HG03095 (cell line): ENCODE measurements at regions not wholly inside any gene's neighbourhood (a gene's known extent, or its start where the extent isn't known, plus 50 kb on each side); places are given as distances from the start of the nearest gene placed in this dataset.
"Not testable (repeated sequence)": the region's sequence is repeated elsewhere in the genome, so short reads cannot be mapped to it uniquely, and the experiment has no call there.

Experiments used
- ATAC-seq: cut with Tn5 transposase; IDR thresholded peaks from one replicate; pipeline ENCODE4 v1.9.1; 2021; ENCODE audit warnings: moderate library complexity; ENCODE audit not compliant: unreplicated experiment

DNA sequence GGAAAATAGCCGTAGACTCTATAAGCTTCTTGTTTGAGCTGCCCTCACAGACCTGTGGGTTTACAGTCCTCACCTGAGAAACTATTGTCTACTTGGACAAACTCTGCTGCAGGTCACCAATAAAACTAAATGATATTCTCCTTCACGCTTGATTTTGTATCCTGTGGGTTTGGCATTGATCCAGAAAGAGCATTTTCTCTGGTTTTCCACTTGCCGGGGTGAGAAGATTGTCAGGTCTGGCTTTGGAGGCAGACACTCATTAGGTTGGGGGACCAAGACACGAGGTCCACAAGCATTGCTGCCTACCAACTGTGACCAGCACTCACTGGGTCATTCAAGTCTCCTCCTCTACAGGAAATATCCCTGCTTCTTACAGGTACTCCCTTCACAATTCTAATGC, 68.5 kb downstream of the CDC14C start:
- no peak for ATAC-seq

DNA sequence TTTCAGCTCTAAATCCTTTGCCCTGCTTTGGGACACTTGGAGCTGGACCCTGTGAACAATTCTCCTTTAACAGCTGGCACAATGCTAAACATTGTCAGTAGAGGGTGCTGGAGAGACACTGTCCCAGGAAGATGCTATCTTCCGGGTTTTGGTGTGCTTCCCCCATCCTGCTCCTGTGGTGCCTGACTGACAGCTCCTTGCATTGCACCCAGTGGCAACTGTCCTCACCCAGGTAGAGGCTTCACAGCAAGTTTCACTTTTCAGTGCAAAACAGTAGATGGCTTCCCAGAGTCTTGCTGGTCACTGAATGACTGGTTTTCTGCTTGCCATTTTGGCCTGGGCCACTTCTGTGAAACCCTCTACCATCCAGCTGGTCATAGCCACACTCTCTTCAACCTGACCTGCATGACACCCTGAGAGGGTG, 77.3 kb downstream of the CDC14C start:
- ATAC-seq: peak; percentile 99

DNA sequence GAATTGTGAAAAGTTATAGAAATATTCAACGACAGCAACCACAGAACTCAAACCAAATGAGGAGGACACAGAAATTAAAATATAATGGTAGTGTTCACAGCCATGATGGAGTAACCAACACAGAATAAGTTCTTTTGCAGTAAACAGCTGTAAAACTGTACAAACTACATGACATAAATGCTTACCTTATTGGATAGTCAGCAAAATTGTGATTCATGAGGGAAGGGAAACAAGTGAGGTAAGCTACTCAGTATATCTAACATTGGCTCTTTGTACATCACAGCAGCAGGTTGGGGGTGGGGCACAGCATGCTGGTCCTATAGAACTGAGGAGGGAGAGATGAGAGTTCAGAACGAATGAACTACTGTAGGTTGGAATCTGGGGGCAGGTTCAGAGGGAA, 86.4 kb downstream of the CDC14C start:
- no peak for ATAC-seq

DNA sequence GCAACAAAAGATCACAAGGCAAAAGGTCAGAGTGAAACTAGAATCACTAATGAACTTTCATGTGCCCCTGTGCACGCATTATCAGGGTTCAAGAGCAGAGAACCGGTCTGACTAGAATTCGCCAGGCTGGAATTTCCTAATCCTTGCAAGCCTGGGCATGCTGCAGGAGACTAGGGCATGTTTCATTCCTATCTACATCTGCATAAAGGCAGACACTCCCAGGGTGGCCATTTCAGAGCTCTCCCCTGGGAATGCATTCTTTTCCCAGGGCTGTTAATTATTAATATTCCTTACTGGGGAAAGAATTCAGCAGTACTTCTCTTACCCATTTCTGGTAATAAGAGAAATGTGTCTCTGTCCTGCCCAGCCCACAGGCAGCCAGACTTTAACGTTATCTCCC, 90.5 kb downstream of the CDC14C start:
- ATAC-seq: no peak

DNA sequence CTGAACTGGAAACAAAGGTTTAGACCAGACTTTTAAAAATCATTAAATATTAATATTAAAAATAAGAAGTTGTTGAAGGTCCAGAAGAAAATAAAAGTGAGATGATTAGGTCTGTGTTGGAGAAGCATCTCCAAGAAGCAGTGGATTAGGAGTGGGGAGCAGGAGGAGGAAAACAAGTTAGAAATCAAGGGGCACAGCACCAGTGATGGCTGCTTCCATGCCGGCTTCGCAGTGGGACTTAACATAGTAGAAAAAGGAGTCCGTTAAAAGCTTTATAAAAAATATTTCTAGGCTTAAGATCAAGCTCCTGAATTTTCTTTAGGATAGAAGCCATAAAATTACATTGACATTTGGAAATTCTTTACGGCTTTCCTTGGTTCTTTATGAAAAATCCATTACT, 95.8 kb downstream of the CDC14C start:
- ATAC-seq: no peak

DNA sequence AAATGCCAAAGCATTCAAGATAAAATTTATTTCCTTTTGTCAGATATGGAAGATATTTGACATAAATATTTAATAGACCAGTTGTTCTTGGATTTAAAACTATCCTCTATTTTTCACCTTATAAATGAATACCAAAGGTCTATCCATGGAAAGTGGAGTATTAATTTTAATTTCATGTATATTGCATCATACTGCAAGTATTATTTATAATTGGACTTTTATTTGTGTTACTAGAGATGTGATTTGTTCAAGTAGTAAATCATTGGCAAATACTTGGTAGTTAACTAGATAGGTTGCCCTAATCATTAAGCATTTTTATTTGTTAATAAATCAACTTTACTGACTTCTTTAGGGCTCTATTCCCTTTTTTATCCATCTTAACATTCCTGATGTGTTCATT, 98.1 kb downstream of the CDC14C start:
- no peak for ATAC-seq

DNA sequence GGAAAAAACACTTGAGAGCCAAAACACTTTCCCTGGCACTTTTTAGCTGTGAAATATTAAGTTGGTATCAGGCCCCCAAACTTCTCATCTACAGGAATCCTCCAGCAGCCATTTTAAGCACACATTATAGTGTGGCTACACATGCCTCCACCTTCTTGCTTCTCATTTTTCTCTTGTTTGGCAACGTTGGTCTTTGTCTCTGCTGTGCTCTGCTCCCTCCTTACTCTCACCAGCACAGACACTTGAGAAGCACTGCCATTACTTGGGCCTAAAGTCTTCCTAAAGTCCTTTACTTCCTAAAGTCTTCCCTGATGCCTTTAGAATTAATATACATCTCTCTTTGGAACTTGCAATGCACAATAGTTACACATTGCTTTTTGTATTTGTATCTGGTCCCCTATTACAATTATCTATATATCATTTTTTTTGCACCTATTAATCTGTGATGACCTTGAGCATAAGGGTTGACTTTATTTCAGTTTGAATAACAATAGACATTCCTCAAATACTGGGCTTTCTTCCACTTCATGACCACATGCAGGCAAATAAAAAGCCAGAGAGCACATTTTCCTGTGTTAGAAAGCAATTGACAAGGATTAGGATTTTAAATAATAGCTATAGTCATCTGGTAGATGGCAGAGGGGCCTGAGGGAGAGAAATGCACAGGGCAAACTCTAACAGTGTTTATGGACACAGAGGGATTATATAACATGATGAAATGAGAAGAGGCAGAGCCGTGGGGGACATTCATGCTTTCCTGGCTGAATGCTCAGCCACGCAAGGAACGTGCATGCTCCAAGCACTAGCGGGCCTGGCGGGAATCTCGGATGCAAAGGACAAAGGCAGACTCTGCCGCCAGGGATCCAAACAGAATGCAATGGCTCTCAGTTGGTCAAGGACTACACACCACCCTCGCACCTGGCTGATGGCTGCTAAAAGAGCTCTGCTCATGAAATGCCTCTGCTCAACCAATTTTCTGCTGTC, 99.3 kb downstream of the CDC14C start:
- ATAC-seq: no peak

DNA sequence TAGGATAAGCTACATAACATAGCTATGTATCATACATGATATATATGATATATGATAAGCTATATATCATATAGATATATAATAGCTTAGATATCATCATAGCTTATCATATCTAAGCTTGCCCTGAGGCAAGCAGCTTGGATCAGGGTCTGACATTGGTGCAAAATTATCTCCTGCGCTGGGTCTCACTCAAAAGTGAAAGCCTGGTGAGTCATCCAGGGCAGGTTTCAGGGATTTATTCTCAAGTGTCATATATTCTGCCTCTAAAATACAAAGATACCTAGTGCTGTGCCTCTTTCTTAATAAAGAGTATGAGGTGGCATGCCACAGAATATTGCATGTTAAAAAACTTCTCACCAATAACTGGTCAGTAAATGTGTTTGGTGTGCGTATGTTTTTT, 105.9 kb downstream of the CDC14C start:
- no peak for ATAC-seq

DNA sequence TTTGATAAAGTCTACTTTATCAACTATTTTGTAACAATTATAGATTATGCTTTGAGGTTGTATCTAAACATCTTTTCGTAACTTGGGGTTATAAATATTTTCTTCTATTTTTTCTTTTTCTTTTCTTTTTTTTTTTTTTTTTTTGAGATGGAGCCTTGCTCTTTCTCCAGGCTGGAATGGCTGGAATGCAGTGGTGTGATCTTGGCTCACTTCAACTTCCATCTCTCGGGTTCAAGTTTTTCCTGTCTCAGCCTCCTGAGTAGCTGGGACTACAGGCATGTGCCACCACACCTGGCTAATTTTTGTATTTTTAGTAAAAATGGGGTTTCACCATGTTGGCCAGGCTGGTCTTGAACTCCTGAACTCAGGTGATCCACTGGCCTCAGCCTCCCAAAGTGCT, 108.8 kb downstream of the CDC14C start:
- not testable (repeated sequence) for ATAC-seq

DNA sequence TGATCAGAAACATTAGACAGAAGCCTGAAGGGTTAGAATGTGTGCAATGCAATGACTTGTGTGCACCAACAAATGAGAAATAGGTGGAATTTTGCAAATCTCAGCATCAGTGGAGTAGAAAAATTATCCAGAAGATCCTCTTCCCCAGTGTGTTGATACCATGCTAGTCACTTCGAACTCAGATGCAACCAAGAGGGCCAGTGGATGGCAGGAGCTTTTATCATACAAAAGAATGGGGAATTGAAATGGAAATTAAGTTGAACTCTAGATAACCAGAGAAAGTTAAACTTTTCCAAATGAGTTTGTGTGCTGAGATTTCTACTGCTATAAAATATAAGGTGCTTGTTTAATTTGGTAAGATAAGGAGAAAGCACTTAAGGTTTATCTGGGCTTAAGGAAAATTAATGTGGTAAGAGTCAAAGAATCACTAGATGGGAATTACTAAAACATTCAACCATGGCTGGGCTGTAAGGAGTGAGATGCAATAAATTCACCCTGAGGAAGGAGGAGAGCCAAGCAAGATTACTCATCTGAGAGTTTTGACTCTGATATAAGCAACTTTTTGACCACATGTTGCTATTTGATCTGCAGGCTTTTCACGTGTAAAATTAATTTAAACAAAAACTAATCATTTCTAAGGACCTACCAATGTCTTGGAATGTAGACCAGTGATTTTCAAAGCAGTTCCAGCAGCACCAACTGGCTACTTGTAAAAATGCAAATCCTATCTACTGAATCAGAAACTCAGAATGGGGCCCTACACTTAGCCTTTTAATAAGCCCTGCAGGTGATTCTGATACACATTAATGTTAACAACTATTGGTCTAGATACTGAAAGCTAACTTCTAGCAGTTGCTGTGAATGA, 113.2 kb downstream of the CDC14C start:
- no peak for ATAC-seq

DNA sequence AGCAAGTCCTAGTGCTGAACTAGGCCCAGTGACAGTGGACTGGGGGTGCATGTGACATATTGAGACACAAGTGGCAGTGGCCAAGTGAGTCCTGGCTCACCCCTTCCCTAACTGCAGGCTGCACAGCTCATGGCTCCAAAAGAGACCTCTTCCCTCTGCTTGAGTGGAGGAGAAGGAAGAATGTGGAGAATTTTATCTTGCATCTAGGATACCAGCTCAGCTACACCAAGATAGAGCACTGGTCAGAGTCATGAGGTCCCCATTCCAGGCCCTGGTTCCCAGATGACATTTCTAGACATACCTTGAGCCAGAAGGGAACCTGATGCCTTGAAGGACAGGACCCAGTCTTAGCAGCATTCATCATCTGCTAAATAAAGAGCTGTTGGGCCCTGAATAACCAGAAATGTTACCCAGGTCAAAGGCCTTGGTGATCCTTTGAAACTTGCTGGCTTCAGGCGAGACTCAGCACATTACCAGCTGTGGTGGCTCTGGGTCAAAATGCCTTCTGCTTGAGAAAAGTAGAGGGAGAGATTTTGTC, 114.5 kb downstream of the CDC14C start:
- ATAC-seq: no peak

DNA sequence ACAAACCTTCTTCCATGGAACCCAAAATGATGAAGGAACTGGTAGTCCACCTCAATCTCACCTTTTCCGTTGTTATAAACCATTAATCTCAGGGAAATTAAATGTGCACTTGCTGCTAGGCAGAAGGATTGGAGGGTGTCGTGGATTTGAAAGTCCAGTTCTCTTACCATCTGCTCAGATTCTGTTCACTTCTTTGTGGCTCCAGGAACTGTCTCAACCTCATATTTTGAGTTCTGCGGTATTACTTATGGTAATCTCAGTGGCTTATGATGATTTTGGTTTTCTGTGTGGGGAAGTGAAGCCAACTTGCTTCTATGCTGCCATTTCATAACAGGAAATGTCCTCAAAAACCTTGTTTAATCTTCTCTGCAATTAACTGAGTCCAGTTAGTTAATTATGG, 136.4 kb downstream of the CDC14C start:
- ATAC-seq: no peak

DNA sequence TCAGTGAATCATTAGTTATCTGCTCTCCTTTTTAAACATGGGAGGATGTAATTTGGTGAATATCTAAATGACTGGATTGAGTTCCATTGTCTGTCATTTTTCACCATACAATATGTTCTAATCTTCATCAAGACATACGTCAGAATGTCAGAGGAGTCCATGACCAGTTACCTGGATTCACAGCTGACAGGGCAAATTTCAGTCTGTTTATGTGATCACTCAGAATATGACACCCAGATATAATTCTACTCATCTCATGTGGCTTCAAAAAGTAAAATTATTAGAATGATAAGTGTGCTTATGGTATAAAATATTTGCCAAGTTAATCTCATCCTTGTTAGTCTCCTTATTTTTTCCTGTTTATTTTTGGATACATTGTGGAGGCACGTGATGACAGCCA, 150.2 kb downstream of the CDC14C start:
- no peak for ATAC-seq

DNA sequence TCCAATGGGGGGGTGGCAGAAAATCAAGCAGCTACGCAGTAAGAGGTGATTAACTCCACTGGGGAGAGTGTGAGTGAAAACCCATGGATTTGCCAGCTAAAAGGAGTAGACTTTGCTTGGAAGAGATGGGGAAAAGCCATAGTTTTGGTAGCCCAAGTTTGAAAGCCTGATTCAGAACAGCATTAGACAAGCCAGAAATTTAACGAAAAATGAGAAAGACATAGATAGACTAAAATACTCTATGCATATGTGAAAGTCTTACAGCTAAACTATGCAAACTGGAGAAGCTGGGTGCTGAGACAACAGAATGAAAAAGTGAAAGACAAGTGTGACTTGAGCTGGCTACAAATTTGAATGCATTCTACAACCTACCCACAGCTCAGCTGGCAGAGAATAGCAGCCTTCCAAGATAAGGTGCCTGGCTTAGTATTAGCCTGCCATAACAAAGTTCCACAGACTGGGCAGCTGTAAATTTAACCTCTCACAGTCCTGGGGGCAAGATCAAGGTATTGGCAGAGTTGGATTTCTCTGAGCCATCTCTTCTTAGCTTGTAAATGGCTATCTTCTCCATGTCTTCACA, 156.6 kb downstream of the CDC14C start:
- ATAC-seq: no peak

DNA sequence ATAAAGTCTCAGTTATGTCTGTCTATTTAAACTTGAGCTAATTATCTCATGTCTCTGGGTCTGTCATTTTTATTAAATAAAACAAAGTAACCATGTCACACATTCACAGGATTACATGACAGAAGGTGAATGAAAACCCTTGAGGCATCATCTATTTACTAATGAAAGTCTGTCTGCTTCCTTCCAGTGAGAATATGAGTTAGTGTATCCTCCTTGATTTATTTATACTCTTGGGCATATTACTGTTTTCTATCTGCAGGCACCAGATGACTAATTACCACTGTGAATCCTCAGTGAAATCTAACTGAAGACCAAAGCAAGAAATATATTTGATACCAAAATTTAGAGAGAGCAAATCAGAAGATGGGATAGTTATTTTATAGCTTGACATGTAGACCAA, 163.7 kb downstream of the CDC14C start:
- ATAC-seq: no peak

DNA sequence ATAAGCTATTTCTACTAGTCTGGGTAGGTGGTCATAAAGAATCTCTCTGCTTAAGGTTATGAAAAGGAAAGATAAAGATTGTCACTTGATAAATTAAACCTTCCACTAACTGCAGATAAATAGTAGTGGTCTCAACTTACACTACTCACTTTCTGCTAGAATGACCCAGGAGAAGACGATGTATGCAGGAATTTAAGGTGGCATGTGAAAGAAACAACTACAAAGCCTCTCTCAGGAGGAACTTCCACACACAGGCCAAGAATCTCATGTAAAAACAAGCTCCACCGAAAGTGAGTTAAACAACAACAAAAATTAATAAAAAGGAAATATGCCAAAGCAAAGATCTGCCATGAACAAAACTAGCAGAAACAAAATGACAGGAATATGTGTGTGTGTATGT, 165.4 kb downstream of the CDC14C start:
- no peak for ATAC-seq

DNA sequence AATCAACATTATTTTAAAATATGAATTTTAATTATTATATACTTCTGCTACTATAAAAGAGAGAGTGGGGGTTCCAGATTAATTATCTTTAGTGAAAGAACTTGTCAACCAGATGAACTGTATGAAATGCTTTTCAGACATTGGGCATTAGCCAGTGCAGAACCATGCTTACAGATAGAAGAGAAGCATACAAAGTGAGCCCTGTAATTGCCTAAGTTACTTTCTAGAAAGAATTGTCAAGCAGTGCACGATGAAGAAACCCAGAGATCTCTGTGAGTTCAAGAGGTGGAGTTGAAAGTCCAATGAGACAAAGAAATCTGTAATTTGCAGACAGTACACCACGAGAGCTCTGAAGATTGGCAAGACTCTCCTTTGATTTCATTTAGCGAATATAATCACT, 166.7 kb downstream of the CDC14C start:
- no peak for ATAC-seq

DNA sequence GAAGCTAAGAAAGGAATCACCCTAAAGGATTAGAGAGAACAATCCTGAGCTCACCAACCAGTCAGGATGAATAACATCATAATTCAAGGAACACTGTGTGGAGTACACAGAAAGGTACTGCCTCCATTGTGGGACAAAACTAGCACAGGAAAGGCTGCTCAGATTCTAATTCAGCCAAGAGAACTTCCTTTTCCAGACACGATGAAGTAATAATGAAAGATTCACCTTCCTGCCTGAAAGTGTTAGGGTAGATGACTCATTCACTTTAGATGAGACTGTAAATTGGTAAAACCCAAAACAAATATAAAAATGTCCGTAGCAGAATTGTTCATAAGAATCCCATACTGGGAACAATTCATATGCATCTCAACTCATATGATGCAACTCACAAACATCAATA, 167.2 kb downstream of the CDC14C start:
- no peak for ATAC-seq

DNA sequence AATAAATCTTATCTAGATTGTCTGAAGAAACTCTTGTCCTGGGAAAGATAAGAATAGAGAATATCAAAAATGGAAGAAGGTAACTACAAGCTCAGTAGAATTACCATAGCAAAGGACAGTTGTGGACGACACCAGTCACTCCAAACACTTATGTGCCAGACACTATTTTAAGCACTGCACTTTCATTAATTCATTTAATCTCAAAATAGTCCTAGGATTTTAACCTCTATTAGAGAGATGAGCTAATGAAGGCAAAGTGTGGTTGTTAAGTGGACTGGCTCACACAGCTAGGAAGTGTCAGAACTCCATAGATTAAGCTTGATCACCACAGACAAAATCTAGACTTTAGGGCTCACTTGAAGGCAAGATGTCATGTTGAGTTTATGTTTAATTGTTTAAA, 168.9 kb downstream of the CDC14C start:
- no peak for ATAC-seq

DNA sequence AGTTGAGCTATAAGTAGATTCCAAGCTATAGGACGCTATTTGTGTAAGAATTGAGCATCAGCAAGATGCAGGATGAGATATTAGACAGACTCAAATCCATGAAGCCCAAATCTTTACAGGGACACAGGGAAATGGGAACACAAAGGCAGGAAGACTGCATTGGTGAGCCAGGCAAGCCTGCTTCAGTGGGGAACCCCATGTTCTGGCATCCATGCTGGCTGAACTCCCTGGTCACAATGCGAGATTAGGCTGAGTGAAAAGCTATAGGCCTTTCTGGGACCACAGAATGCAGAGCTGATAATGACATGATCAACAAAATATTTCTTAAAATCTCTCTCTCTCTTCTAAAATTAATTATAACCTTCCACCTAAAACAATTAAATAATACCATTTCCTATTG, 170.5 kb downstream of the CDC14C start:
- no peak for ATAC-seq

DNA sequence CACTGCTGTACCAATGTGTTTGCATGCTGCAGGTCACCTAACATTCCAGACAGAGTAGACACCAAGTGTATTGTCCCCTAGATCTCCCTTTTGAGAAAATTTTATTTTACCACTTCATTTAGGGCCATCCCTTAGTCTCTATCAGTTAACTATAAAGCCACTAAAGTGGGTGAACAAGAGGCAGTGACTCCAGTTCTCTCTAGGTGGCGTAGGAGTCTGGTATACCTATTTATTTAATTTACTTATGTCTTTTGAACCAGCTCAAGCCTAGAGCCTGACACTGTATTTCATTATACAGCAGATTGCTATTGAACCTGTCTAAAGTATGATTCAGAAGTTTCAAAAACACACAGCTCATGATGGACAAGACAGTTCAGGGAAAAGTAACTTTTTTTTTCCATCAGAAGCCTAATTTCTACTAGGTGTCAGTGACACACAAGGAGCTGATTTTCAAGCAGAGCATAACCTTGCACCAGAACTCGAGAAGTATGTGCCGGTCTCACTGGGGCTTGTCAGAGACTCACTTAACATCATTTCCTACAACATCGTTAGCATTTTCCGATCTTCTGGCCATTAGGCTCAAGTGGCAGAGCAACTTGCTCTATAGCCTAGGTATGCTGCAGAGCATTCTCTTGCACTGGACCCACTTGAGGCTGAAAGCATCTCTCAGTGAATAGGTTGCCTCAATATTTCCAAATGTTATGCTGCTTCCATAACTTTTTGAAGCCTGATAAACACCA, 175.4 kb downstream of the CDC14C start:
- no peak for ATAC-seq
